GM10266 (cell line): ENCODE measurements at regions not wholly inside any gene's neighbourhood (a gene's known extent, or its start where the extent isn't known, plus 50 kb on each side); places are given as distances from the start of the nearest gene placed in this dataset.

Experiments used
- DNase-seq: peaks from one replicate; pipeline ENCODE4 v3.0.0; 2012; ENCODE audit errors: extremely low spot score
- TF ChIP-seq, protein P1 (sequence below): IDR thresholded peaks from 2 replicates; pipeline ENCODE4 v1.5.1; 2012; ENCODE audit warnings: mild to moderate bottlenecking, low read depth; ENCODE audit not compliant: control insufficient read depth, insufficient read depth; ENCODE audit errors: missing control alignments

DNA sequence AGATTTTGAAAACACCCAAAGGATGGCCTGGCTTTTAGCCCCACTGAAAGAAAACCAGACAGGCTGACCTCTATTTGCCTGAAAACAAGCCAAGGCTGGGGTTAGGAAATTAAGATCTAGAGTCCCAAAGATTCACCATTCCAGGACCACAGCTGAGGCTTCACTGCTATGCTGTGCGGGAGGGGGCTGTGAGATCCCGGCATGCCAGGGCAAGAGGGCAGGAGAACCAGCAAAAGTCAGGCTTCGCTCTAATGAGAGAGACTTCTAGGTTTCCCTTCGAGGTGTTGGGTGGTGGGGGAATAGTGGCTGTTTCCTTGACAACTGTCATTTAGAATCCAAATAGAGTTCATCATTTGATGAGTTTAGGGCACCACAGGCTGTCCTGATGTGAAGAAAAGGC lies 152.9 kb upstream of the NFIB start:
- TF ChIP-seq, protein P1, sequence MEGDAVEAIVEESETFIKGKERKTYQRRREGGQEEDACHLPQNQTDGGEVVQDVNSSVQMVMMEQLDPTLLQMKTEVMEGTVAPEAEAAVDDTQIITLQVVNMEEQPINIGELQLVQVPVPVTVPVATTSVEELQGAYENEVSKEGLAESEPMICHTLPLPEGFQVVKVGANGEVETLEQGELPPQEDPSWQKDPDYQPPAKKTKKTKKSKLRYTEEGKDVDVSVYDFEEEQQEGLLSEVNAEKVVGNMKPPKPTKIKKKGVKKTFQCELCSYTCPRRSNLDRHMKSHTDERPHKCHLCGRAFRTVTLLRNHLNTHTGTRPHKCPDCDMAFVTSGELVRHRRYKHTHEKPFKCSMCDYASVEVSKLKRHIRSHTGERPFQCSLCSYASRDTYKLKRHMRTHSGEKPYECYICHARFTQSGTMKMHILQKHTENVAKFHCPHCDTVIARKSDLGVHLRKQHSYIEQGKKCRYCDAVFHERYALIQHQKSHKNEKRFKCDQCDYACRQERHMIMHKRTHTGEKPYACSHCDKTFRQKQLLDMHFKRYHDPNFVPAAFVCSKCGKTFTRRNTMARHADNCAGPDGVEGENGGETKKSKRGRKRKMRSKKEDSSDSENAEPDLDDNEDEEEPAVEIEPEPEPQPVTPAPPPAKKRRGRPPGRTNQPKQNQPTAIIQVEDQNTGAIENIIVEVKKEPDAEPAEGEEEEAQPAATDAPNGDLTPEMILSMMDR: no peak
- no peak for DNase-seq

DNA sequence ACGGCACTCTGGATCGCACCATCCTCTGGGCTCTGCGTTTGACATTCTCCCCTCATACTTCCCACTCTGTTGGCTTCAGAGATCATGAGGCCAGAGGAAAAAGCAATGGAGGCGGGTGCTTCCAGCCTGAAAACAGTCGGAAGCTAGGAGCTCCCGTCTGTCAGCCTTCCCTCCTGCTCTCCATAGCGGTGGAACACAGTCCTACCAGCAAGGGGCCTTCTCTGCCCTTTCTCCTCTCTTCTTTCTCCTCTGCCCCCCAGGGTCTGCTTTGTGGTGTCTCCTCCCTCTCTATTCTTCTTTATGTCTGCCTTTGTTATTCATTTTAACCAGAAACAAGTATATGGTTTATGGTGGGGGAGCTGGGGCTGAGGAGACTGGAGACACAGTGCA lies 152.5 kb upstream of the NFIB start:
- TF ChIP-seq, protein P1: no peak
- DNase-seq: no peak

DNA sequence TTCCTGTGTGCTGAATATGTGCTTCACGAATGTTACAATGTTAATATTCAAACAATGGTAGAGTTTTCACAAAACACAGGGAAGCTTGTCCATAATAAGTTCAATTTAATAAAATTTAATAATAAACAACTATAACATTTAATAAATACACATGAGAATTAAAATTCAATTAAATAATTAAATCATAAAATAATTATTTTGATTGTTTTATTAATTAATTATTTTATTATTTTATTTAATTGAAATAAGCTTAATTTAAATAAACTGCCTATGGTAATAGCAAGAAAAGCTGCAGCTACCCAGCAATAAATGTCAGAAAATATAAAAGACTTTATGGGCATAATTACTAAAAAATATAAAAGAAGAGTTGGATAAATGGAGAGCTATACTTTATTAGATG lies 149.0 kb upstream of the NFIB start:
- DNase-seq: no peak
- TF ChIP-seq, protein P1: no peak

DNA sequence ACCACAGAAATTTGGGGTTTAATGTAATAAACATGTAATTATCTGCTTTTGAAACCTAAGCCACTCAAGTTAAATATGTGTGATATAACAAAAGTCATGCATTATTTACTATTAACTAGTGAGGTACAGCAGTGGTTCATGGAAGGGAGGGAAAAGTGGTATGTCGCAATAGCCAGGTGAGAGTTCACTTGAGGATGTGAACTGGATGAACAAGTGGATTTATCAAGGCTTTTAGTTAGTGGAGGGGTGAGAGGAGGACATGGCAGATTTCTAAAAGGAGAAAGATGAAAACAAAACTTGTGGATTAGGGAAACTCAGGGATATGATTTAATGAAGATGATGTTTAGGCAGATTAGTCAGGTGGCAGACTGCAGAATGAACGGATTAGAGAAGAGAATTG lies 141.3 kb upstream of the NFIB start:
- no peak for DNase-seq
- TF ChIP-seq, protein P1: no peak

DNA sequence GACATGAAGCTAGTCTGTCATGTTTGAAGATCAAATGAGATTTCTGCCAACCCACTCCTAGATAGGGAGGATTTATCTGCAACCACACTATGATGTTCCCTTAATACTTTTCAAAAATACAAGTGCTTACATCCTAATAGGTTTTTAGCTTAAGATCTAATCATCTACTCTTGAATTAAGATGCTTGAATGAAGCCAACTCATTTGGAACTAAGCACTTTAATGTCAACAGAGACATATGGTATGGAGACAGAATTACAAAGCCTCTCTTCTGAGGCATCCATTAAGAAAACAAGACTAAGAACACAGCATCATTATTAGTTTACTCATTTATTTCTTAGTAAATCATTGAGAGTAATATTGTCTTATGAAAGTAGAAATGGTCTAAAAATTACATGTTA lies 139.3 kb upstream of the NFIB start:
- TF ChIP-seq, protein P1: no peak
- DNase-seq: no peak

DNA sequence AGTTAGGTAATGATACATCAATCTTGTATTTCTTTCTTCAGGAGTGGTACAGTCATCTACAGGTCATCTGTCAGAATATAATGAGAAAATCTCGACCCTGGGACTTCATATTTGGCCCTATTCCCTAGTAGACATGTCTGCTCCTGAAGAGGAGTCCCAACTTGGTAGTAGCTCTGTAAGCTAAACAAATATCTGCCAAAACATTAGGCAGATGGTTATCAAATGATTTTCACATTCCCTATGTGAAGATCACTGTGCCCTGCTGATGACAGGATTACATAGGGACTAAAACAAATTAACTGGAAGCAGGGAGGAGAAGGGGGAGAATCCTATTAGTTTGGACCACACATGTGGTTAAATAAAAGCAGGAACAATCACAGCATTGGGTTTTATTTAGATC lies 138.6 kb upstream of the NFIB start:
- no peak for DNase-seq
- TF ChIP-seq, protein P1: no peak

DNA sequence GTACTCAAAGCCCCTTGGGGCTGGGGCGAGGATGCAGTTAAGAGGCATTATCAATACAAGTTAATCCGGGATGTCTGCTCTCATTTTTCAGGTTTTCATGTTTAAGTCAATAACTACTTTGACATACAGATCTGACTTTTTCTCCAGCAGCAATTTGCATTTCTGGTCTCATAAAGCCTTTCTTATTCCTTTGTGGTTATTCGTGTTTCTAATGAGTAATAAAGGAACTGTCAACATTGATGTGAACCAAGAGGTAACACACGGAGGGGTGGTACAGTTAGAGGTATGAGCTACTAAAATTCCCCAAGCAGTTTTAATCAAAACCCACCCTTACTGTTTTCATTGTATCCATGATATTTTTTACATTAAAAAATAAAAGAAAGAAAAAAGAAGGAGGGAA lies 138.0 kb upstream of the NFIB start:
- TF ChIP-seq, protein P1: no peak
- DNase-seq: no peak
